ENCODE measurements at regions not wholly inside any gene's neighbourhood (a gene's known extent, or its start where the extent isn't known, plus 50 kb on each side); places are given as distances from the start of the nearest gene placed in this dataset.

GRCh38 chr3:168624892-168625448 lies 529.2 kb upstream of the GOLIM4 start:
- TF ChIP-seq POLR2AphosphoS5 (IDR thresholded peaks at IDR 0.05; ENCODE audit: low read depth, low read length) (no peak), CTCF (IDR thresholded peaks at IDR 0.05 in 2 of 3, conservative IDR thresholded peaks at IDR 0.05 in 1 of 3; ENCODE audit: borderline replicate concordance in 1 of 3, insufficient read depth in 1 of 3, low read depth in 2 of 3, low read length in 2 of 3) (no peak), POLR2A (IDR thresholded peaks at IDR 0.05; ENCODE audit: borderline replicate concordance, extremely low read depth, insufficient read depth, insufficient read length) (no peak), REST (IDR thresholded peaks at IDR 0.05; ENCODE audit: low read depth) (no peak), EZH2phosphoT487 (IDR thresholded peaks at IDR 0.05; ENCODE audit: borderline replicate concordance) (no peak), SP1 (IDR thresholded peaks at IDR 0.05; ENCODE audit: low read depth) (no peak), EZH2 (IDR thresholded peaks at IDR 0.05) (no peak), YY1 (IDR thresholded peaks at IDR 0.05; ENCODE audit: extremely low read depth, insufficient replicate concordance, low read depth, low read length) (no peak), SIN3A (IDR thresholded peaks at IDR 0.05; ENCODE audit: low read depth) (no peak)
